CD1c-positive myeloid dendritic cell (primary cell): ENCODE measurements at regions not wholly inside any gene's neighbourhood (a gene's known extent, or its start where the extent isn't known, plus 50 kb on each side); places are given as distances from the start of the nearest gene placed in this dataset.

Experiments
- DNase-seq: peaks from one replicate; pipeline ENCODE4 v3.0.0-alpha.2; 2016; ENCODE audit errors: extremely low spot score

- no peak for DNase-seq
Observed at GRCh38 chrX:68947882-68948605, 119.2 kb downstream of the EFNB1 start.

- no peak for DNase-seq
Observed at GRCh38 chrX:68945603-68946228, 116.9 kb downstream of the EFNB1 start.

- DNase-seq: no peak
Observed at GRCh38 chrX:68945081-68945602, 116.3 kb downstream of the EFNB1 start.

GRCh38 chrX:68944211-68944610 lies 115.4 kb downstream of the EFNB1 start:
- DNase-seq: no peak

GRCh38 chrX:68942840-68943239 lies 114.0 kb downstream of the EFNB1 start:
- no peak for DNase-seq

- DNase-seq: no peak
Observed at GRCh38 chrX:68942104-68942503, 113.3 kb downstream of the EFNB1 start.

GRCh38 chrX:68941385-68941952 lies 112.6 kb downstream of the EFNB1 start:
- no peak for DNase-seq

GRCh38 chrX:68940601-68941000 lies 111.8 kb downstream of the EFNB1 start:
- DNase-seq: no peak

GRCh38 chrX:68939868-68940267 lies 111.0 kb downstream of the EFNB1 start:
- DNase-seq: no peak

GRCh38 chrX:68938244-68939004 lies 109.6 kb downstream of the EFNB1 start:
- DNase-seq: no peak

GRCh38 chrX:68937581-68937980 lies 108.8 kb downstream of the EFNB1 start:
- no peak for DNase-seq

GRCh38 chrX:68936608-68937007 lies 107.8 kb downstream of the EFNB1 start:
- DNase-seq: no peak

- no peak for DNase-seq
Observed at GRCh38 chrX:68936126-68936525, 107.3 kb downstream of the EFNB1 start.

- no peak for DNase-seq
Observed at GRCh38 chrX:68935362-68935761, 106.5 kb downstream of the EFNB1 start.

GRCh38 chrX:68934922-68935321 lies 106.1 kb downstream of the EFNB1 start:
- DNase-seq: no peak

GRCh38 chrX:68934421-68934820 lies 105.6 kb downstream of the EFNB1 start:
- no peak for DNase-seq

- no peak for DNase-seq
Observed at GRCh38 chrX:68932611-68933010, 103.8 kb downstream of the EFNB1 start.

- DNase-seq: no peak
Observed at GRCh38 chrX:68931345-68931744, 102.5 kb downstream of the EFNB1 start.

GRCh38 chrX:68930542-68931317 lies 101.9 kb downstream of the EFNB1 start:
- no peak for DNase-seq

GRCh38 chrX:68929332-68930150 lies 100.7 kb downstream of the EFNB1 start:
- DNase-seq: no peak

GRCh38 chrX:68928401-68928800 lies 99.6 kb downstream of the EFNB1 start:
- no peak for DNase-seq
